Subcutaneous abdominal adipose tissue (tissue), 5 donors: ENCODE measurements at regions not wholly inside any gene's neighbourhood (a gene's known extent, or its start where the extent isn't known, plus 50 kb on each side); places are given as distances from the start of the nearest gene placed in this dataset.

ENCODE experiments used
- H3K27ac ChIP-seq: one replicate; pipeline ENCODE4 v1.7.0; 2013; ENCODE audit warnings: low read depth, mild to moderate bottlenecking, inconsistent platforms, low read length, moderate library complexity
- H3K27me3 ChIP-seq, 5 donors: one replicate each; pipeline ENCODE4 v1.7.0; 2013; ENCODE audit warnings: low read length in 5 of 5, inconsistent platforms in 1 of 5; ENCODE audit not compliant: control insufficient read depth in 5 of 5, insufficient read depth in 4 of 5
- H3K36me3 ChIP-seq, 5 donors: one replicate each; pipeline ENCODE4 v1.7.0; 2013; ENCODE audit warnings: low read length in 5 of 5; ENCODE audit not compliant: control insufficient read depth in 5 of 5, insufficient read depth in 5 of 5
- H3K4me1 ChIP-seq, 5 donors: one replicate each; pipeline ENCODE4 v1.7.0; 2013; ENCODE audit warnings: low read length in 5 of 5, mild to moderate bottlenecking in 3 of 5, moderate library complexity in 1 of 5; ENCODE audit not compliant: control insufficient read depth in 5 of 5, insufficient read depth in 5 of 5
- H3K4me3 ChIP-seq, 5 donors: one replicate each; pipeline ENCODE4 v1.7.0; 2013; ENCODE audit warnings: low read length in 5 of 5, low read depth in 1 of 5
- H3K9ac ChIP-seq, 5 donors: one replicate each; pipeline ENCODE4 v1.7.0; 2013; ENCODE audit warnings: low read length in 5 of 5, mild to moderate bottlenecking in 4 of 5, moderate library complexity in 3 of 5
- H3K9me3 ChIP-seq, 5 donors: one replicate each; pipeline ENCODE4 v1.7.0; 2013; ENCODE audit warnings: low read length in 5 of 5; ENCODE audit not compliant: control insufficient read depth in 5 of 5
- donor health status: healthy.
- donor health status: healthy.
- donor health status: healthy.
- donor health status: healthy.
- donor health status: healthy.

DNA sequence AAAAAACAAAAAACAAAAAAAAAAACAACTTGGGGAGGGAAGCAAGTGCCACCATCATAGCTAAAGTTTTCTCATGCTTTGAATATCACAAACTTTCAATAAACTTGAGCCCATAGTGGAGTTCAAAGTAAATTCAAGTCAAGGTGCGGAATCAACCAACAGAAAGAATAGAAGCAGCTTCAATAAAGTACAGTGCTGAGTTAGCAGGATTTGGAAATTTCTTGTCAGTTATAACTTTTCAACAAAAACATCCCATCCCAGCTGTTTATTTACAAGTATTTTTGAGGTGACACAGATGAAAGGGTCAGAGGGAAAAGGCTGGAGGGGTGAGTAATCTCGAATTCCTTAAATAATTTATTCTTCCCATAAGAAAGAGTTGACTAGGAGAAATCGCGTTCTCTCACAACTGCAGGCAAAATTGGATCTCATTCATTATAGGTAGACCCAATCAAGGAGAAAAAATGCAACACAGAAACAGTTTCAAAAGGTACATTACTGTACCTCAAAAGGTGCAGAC lies 477.4 kb upstream of the RASGRP1 start:
- Histone ChIP-seq H3K27ac (no peak overlapping the region), H3K4me3 (no peak overlapping the region), H3K9ac (no peak overlapping the region), H3K36me3 (no peaks in the 10 kb centered on the region), H3K4me1 (no peaks in the 10 kb centered on the region), H3K27me3 (no peaks in the 10 kb centered on the region), H3K9me3 (peaks cover 0 to 4% (median 0%) of the 10 kb centered on the region in 5 donors)

DNA sequence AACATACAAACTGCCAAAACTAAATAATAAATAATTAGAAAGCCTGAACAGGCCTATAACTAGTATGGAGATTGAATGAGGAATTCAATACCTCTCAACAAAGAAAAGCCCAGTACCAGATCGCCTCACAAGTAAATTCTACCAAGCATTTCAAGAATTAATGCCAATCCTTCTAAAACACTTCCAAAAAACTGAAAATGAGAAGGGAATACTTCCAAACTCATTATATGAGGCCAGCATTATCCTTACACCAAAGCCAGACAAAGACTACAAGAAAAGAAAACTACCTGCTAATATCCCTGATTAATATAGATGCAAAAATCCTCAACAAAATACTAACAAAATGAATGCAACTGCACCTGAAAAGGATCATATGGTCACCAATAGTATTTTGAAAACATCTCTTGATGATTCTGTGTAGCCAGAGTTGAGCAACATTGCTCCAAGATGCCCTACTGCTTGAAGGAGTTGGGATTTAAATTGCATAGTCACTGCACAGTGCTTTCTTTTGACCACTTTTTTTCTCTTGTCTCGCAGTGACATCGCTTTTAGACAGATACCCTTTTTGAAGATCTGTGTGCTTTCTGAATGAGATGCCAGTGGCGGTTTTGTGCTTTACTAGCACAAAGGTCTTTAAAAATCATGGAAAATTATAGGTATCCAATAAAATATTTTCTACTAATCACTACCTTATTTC lies 487.2 kb upstream of the RASGRP1 start:
- no peak overlapping the region for H3K9ac ChIP-seq
- H3K9me3 ChIP-seq: peaks cover 0 to 15% (median 7%) of the 10 kb centered on the region in 5 donors
- H3K4me3 ChIP-seq: no peak overlapping the region
- H3K4me1 ChIP-seq: no peaks in the 10 kb centered on the region
- no peaks in the 10 kb centered on the region for H3K27me3 ChIP-seq
- H3K36me3 ChIP-seq: no peaks in the 10 kb centered on the region
- H3K27ac ChIP-seq: no peak overlapping the region

DNA sequence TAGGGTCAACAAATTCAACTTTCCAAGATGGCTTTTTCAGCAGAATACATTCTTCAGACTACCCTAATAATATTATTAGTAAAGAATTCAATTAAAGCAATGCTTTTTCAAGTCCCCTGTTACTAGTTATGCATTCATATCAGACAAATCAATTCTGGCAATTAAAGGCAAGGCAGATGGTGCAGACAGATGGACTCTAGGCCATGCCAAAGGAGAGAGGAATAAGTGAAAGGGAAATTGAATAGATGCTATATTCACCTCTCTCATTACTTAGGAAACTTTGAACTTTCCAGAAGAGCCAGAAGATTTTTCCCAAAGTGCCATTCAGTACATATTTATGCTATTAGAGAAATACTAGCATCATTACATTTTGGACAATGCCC lies 487.7 kb upstream of the RASGRP1 start:
- no peaks in the 10 kb centered on the region for H3K36me3 ChIP-seq
- no peaks in the 10 kb centered on the region for H3K27me3 ChIP-seq
- H3K4me3 ChIP-seq: no peak overlapping the region
- peaks cover 0 to 15% (median 7%) of the 10 kb centered on the region in 5 donors for H3K9me3 ChIP-seq
- no peak overlapping the region for H3K27ac ChIP-seq
- H3K9ac ChIP-seq: no peak overlapping the region
- no peaks in the 10 kb centered on the region for H3K4me1 ChIP-seq

DNA sequence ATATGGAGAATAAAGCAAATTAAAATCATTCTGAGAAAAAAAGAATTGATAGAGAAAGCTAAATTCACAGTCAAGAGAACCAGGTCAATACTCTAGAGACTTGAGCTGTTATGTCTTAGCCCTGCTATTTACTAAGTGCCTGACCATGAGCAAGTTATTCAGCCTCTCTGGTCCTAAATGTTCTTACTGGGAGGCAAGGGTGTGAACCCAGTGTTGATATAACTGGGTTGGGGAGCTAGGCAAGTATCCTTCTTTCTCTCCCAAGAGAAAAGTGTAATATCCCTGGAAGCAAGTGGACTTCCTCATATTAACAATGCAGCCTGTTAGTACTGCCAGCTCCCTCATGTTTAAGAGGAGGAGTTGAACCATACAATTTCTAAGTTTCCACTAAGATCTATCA lies 488.9 kb upstream of the RASGRP1 start:
- Histone ChIP-seq H3K4me3 (no peak overlapping the region), H3K9ac (no peak overlapping the region), H3K4me1 (no peaks in the 10 kb centered on the region), H3K9me3 (peaks cover 0 to 15% (median 5%) of the 10 kb centered on the region in 5 donors), H3K27me3 (no peaks in the 10 kb centered on the region), H3K36me3 (no peaks in the 10 kb centered on the region), H3K27ac (no peak overlapping the region)

DNA sequence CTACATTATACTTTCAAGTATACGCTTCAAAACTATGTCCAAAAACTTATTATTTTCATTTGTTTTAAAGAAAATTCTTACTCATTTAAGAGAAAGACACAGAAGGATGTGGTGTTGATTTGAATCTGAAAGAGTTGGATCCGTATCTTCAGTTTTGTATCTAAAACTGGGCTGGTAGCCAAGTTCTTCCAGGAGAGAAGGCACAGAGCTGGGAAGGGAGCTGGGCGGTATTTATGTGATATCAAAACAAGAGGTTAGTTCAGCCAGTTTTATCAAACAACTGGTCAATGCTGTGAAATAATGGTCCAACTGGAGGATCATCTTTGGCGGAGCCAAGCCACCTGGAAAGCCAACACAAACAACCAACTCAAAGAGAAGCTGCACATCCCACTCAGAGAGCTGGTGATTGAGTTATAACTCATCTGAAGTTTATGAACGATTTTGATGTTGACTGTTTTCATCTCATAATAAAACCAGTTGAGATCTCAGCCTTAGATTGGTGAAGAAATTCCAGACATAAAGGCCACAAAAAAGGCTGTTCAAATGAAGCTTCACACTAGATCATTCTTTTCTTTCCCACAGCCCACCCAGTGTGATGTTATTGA lies 489.6 kb upstream of the RASGRP1 start:
- no peak overlapping the region for H3K4me3 ChIP-seq
- no peaks in the 10 kb centered on the region for H3K27me3 ChIP-seq
- H3K27ac ChIP-seq: no peak overlapping the region
- H3K9ac ChIP-seq: no peak overlapping the region
- no peaks in the 10 kb centered on the region for H3K4me1 ChIP-seq
- peaks cover 0 to 10% (median 5%) of the 10 kb centered on the region in 5 donors for H3K9me3 ChIP-seq
- no peaks in the 10 kb centered on the region for H3K36me3 ChIP-seq

DNA sequence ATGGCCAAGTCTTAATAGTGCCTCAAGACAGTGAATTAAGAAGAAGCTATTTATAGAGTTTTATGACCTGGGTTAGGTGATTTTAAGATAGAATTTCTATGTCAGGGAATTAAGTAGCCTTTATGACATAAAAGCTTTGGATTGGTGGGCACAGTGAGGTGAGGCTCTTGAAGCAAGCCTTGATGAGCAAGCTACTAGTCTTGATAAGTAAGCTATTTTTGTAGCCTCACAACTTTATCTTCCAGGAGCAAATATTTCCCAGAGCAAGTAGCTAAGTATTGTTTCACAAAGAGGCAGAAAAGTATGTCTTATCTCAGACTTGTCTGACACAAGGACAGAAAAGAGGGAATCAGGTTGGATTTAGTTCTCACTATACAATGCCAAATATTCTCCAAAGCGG lies 491.7 kb upstream of the RASGRP1 start:
- Histone ChIP-seq H3K9me3 (no peaks in the 10 kb centered on the region), H3K4me1 (no peaks in the 10 kb centered on the region), H3K36me3 (no peaks in the 10 kb centered on the region), H3K9ac (no peak overlapping the region), H3K4me3 (no peak overlapping the region), H3K27me3 (no peaks in the 10 kb centered on the region), H3K27ac (no peak overlapping the region)

DNA sequence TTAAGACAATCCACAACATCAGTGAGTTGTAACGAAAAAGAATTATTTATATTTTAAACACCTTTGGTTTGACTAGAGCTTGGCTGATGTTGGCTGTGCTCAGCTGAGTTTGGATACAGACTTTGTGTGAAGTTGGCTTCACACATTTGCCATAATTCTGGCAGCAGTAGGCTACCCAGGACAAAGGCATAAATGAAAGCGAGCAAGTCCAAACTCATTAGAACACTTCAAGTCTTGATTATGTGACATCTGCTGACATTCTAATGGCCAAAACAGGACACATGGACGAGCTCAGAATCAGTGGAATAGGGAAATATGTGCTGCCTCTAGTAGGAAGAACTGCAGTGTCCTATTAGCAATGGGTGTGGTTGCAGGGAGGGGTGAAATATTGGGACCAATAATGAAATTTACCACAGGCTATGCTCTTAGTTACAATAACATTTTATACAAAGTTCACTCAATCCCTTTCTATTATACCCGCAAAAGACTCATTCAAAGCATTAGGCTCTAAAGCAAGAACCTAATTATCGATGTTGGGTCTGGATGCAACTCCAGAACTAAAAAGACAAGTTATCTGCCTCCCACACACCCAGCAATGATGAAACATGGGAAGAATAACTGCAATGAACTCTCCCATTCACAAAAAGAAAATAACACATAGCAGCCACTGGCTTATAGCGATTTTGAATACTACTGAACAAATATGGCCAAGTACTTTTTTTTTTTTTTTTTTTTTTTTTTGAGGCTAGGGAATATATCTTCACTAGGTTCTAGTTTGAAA lies 493.9 kb upstream of the RASGRP1 start:
- Histone ChIP-seq H3K4me3 (no peak overlapping the region), H3K36me3 (no peaks in the 10 kb centered on the region), H3K9ac (no peak overlapping the region), H3K9me3 (no peaks in the 10 kb centered on the region), H3K4me1 (no peaks in the 10 kb centered on the region), H3K27me3 (no peaks in the 10 kb centered on the region), H3K27ac (no peak overlapping the region)

DNA sequence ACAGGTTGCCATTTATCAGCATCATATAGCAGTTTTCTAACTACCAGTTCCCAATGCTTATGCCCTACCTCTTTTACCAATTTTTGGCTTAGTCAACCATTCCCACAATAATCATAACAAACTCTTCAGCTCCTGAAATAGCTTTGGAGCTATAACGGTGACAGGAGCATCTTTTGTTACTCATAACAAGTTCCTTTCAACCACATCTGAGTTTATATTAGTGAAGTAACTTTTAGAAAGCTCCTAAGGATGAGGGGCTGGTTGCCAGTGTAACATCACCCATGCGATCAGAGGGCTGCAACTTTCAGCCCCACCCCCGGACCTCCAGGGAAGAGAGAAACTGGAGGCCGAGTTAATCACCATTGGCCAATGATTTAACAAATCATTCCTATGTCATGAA lies 495.3 kb upstream of the RASGRP1 start:
- Histone ChIP-seq H3K9me3 (no peaks in the 10 kb centered on the region), H3K9ac (no peak overlapping the region), H3K27me3 (no peaks in the 10 kb centered on the region), H3K36me3 (no peaks in the 10 kb centered on the region), H3K4me3 (no peak overlapping the region), H3K4me1 (no peaks in the 10 kb centered on the region), H3K27ac (no peak overlapping the region)

DNA sequence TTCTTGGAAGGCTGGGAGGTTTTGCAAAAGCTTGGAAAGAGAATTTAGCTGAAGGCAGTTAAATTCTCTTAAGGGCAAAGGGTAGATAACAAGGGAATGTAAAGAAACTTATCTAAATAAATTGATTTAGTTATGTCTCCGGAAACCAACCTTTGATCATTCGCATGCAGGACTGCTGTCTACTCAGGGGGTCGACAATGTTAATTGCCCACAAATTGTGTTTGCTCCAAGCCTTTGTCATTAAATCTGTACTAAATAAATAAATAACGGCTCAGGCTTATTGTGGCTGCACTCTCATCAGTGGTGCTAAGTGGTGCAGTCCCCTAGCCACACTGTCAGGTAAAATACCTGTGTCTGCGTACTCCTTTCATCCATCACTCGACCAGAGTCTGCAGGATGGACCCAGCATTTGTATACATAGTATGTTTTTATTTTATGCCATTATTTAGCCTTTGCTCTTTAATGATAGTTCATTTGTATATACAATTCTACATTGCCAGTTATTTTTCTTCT lies 497.4 kb upstream of the RASGRP1 start:
- Histone ChIP-seq H3K9me3 (no peaks in the 10 kb centered on the region), H3K27me3 (no peaks in the 10 kb centered on the region), H3K36me3 (no peaks in the 10 kb centered on the region), H3K4me3 (no peak overlapping the region), H3K27ac (no peak overlapping the region), H3K4me1 (no peaks in the 10 kb centered on the region), H3K9ac (no peak overlapping the region)

DNA sequence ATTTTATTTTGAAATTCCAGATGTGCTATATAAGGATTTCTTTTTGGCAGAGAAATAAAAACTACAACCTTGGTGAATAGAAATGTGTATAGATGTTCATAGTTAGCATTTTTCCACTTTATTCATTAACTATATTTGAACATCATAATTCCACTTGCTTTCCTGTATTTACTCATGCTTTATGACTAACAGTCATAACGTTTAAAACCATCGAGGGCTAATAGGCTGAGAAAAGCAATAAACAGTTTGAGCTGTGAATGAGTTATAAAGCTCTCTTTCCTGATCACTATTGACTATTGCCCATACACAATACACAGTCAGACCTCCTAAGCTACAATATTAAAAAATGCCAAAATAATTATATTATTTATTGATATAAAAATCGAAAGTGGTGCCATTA lies 502.1 kb upstream of the RASGRP1 start:
- H3K4me3 ChIP-seq: no peak overlapping the region

More for the DNA sequence above, 502.1 kb upstream of the RASGRP1 start:
- Histone ChIP-seq H3K9me3 (no peaks in the 10 kb centered on the region), H3K27ac (no peak overlapping the region), H3K9ac (no peak overlapping the region), H3K27me3 (no peaks in the 10 kb centered on the region), H3K36me3 (no peaks in the 10 kb centered on the region), H3K4me1 (no peaks in the 10 kb centered on the region)
